Kasumi-1 (cell line): ENCODE measurements at regions not wholly inside any gene's neighbourhood (a gene's known extent, or its start where the extent isn't known, plus 50 kb on each side); places are given as distances from the start of the nearest gene placed in this dataset.
A peak's percentile ranks its signal among the peaks of the same experiment; 100 is the strongest.

Experiments used
- DNase-seq, 2 experiments: peaks; one replicate each; lab custom pipeline; 2025; lab: John Stamatoyannopoulos, UW

DNA sequence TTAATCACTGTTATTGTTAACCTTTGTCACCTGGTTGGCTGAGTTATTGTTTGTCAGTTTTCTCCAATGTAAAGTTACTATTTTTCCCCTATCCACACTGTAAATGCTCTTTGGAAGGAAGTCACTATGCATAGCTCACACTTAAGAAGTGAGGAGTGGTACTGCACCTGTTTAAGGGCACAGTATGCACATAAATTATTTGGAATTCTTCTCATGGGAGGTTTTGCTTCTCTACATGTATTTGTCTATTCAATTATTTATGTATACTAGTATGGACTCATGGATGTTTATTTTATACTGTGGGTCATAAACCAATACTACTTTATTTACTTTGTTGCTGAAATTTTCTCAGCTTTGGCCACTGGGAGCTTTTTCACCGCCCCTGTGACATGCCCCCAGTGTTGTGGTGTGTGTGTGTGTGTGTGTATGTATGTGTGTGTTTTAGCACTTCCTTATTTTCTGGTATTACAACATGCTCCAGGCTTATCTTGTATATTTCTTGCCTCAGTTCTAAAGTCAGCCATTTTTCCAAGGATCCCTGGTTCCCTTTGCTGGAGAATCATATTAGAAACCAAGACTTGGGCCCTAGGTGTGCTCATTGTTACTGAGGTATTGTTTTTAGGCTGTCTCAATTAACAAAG, 290.5 kb downstream of the KBTBD8 start:
- DNase-seq = peak; percentile 54 to 59

DNA sequence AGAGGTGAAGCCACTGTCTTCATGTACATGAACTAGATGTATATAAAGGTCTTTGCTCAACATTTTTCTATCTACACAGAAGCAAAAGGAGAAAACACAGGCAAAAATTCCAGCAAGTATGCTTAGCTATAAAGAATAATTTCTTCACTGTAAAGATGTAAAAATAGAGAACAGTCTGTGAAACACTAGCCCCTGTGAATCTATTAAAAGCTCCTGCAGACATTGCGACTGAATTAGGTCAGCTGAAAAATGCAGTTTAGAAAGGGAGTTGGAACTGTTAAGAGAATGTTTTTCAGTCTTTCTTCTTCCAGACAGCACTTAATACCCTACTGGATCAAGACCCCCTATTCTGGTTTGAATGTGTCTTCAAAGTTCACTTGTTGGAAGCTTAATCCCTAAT, 291.5 kb downstream of the KBTBD8 start:
- DNase-seq = no peak

GRCh38 chr3:67290438-67290837, 292.3 kb downstream of the KBTBD8 start:
- DNase-seq = no peak

DNA sequence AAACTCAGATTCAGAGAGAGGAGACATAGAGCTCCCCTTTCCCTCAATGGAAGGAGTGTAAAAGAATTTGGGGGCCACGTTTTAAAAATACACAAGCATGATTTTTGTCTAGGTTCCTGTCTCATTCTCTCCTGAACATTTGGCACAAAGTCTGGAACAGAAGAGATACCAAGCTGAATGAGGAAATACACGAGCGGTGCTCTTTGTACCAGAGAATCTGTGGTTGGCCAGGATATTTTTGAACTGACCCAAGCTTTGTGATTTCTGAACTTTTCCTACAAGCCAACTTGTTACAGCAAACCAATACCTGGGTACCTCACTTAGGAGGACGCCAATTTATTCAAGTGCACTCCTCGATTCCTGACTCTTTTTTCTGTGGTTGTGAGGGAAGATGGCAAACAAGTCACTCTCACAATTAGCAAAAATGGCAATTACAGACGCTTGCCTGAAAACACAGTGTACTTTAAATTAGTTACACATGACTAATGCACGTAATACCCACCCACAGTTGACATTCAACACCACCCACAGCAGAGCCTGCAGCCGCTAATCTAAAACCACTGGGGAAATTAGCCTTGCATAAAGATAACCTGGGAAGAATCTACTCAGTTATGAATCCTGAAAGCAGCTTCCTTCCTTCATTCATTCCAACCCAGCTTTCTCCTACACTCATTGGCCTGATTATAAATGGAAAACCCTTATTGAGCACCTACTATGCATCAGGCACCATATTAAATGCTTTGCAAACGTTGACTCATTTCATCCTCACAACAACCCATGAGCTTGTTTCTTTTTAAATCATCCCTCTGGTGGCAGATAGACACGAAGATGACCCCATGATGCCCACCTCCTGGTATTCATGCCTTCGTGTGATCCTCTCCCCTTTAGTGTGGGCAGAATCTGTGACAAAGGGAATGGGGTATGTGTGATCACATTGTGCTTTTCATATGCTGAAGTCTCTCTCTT, 293.5 kb downstream of the KBTBD8 start:
- no peak for DNase-seq

DNA sequence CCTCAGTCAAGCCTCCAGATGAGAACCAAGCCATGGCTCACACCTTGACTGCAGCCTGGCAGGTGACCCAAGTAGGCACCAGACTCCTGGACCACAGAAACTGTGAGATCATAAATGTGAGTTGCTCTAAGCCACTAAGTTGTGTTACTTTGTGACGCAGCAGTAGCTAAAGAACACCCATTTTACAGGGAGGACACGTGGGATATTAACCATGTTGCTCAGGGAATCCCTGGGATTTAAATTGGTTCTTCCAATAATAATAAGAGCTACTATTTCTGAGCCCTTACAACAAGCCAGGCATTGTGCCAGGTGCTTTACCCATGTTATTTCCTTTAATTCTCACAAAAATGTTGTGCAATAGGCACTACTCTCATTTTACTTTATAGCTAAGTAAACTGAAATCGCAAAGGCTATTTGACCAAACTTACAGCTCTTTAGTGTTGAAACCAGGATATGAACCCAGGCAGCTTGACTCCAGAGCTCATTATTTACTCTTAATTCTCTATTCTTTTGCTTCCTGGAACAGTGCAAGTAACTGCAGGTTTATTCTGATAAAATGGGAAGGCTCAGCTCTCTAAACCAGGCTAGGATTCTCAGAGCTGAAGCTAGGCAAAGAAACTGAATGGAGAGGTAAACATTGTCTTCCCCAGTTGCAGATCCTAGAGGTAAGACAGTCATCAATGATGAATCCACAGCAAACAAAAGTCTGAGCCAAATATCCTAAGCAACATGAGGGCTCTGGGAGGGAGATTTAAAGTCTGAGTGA, 294.4 kb downstream of the KBTBD8 start:
- no peak for DNase-seq

GRCh38 chr3:67294341-67294740, 296.2 kb downstream of the KBTBD8 start:
- DNase-seq = no peak

GRCh38 chr3:67296039-67296892, 298.2 kb downstream of the KBTBD8 start:
- DNase-seq = no peak

DNA sequence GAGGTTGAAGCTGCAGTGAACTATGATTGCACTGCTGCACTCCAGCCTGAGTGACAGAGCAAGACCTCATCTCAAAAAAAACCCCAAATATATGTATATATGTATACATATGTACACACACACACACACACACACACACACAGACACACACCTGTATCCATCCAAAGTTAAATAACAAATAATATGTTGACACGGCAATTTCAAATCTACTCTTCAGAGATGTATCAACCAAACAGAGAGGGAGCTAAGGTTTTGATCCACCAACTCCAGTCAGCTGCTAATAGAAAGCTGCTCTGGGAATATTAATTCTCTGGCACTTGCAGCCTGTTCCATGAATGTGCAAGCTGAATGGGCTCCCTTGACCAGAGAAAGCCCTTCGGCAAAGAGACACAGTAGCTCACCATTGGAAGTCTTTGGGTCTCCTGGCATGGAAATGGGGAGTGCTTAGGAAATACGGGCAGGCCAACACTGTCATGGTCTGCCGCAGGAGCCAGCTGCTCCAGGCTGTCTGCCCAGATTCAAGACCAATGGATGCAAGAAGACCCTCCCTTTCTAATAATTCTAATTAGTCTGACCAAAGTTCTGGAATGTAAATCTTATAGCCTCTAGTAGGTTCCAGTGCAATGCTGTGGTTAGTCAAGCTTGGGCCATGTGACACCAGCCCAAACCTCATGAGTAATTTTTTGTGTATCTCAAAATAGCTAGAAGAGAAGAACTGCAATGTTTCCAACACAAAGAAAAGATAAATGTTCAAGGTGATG, 299.8 kb downstream of the KBTBD8 start:
- no peak for DNase-seq

DNA sequence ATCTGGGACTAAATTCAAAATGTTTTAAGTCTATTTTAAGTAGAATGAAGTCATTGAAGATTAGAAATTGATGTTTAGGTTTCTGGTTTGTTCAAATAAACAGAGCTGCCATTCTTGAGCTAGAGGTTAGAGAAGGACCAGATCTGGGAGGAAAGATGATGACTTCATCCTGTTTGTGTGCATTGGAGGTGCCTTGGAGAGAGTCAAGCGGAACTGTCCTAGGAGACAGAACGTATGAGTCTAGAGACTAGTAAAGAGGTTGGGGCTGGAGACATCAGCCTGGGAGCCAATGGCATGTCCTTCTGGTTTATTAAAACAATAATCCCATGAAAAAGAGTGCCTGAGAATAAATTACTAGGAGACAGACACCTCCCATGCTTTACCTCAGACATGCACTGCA, 303.4 kb downstream of the KBTBD8 start:
- DNase-seq = no peak

- DNase-seq = no peak
These were observed 304.4 kb downstream of the KBTBD8 start for GRCh38 chr3:67302489-67302888.

DNA sequence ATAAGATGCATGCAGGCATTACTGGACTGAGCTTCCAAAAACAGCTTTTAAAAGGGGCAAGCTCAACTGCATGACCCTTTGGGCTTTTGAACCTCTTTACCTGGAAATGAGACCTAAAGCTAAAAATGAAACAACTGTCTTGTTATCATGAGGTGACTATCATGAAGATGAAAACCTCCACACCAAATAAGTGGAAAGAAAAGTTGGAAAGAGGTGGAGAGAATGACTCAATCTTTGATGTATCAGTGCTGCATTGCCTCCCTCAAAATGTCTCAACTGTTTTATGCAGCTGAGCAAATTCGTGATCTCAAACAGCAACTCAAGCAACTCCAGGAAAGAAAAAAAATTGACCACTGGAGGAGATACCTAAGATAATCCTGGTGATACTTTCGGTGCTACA, 307.1 kb downstream of the KBTBD8 start:
- no peak for DNase-seq

DNA sequence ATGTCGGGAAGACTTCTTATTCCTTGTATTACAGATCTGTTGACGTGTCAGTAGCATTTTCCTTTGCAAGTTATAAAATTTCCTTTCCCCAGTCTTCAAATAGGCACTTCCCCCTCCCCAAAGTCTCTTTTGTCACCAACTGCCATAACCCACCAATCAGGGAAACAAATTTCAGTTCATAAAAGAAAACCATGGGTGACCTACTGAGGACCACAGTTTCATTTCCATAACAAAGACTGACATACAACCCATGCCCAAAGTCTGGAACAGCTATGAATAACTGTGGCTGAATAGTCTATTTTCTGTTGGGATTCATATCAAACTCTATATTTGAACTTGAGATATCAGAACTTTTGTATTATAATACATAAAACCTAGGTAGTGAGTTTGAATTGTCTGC, 307.8 kb downstream of the KBTBD8 start:
- no peak for DNase-seq

- no peak for DNase-seq
These were observed 313.3 kb downstream of the KBTBD8 start for GRCh38 chr3:67311440-67311839.

GRCh38 chr3:67312155-67312554, 314.0 kb downstream of the KBTBD8 start:
- no peak for DNase-seq

DNA sequence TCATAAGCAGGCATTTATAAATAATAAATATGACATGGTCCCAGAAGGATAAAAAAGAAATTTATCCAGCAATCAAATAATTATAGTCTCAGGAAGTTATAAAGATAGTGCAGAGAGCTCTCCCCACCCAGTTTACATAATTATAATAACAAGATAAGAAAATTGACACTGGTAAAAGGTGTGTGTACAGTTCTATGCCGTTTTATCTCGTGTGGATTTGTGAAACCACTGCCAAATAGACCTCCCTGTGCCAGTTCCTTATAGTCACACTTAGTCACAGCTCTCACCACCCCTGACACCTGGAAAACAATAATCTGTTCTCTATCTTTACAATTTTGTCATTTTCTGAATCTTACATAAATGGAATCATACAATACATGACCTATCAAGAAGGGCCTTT, 320.1 kb downstream of the KBTBD8 start:
- DNase-seq = no peak

GRCh38 chr3:67324554-67324953, 326.4 kb downstream of the KBTBD8 start:
- no peak for DNase-seq
